CD4-positive, alpha-beta memory T cell (primary cell): ENCODE measurements at regions not wholly inside any gene's neighbourhood (a gene's known extent, or its start where the extent isn't known, plus 50 kb on each side); places are given as distances from the start of the nearest gene placed in this dataset.
"Not testable (repeated sequence)": the region's sequence is repeated elsewhere in the genome, so short reads cannot be mapped to it uniquely, and the experiment has no call there.

ENCODE experiments used
- CTCF ChIA-PET: fragments of 350-600 bp; sonication (Branson Sonifier 250); formaldehyde crosslinking; loops from one replicate; lab custom pipeline; 2021; ENCODE audit warnings: inconsistent platforms; ENCODE audit not compliant: partially characterized antibody; lab: Charles Lee
- POLR2A ChIA-PET: fragments of 350-600 bp; sonication (Branson Sonifier 250); formaldehyde crosslinking; loops from one replicate; lab custom pipeline; 2021; ENCODE audit not compliant: partially characterized antibody; lab: Charles Lee
- DNase-seq, 5 donors: peaks; one replicate each; pipeline versions ENCODE4 v3.0.0 to v3.0.0-alpha.2; 2020 to 2022; ENCODE audit warnings: mixed read lengths in 1 of 5
- H3K27ac ChIP-seq: one replicate; pipeline ENCODE4 v1.7.0; 2013; ENCODE audit warnings: low read depth, low read length
- H3K27me3 ChIP-seq: 2 replicates; pipeline ENCODE4 v1.7.0; 2013; ENCODE audit warnings: mild to moderate bottlenecking, low read length, moderate library complexity; ENCODE audit not compliant: insufficient read depth
- H3K36me3 ChIP-seq: 2 replicates; pipeline ENCODE4 v1.7.0; 2013; ENCODE audit warnings: mild to moderate bottlenecking, low read length, moderate library complexity; ENCODE audit not compliant: insufficient read depth
- H3K4me1 ChIP-seq: 2 replicates; pipeline ENCODE4 v1.7.0; 2013; ENCODE audit warnings: mild to moderate bottlenecking, low read length, moderate library complexity; ENCODE audit not compliant: insufficient read depth
- H3K4me3 ChIP-seq, 2 donors: one replicate each; pipeline ENCODE4 v1.7.0; 2013; ENCODE audit warnings: low read length in 2 of 2, mild to moderate bottlenecking in 1 of 2
- H3K9me3 ChIP-seq, 2 donors: one replicate each; pipeline ENCODE4 v1.7.0; 2013; ENCODE audit warnings: low read length in 2 of 2, control low read depth in 1 of 2; ENCODE audit not compliant: control insufficient read depth in 1 of 2
- H3K27ac Mint-ChIP-seq, 7 donors: one replicate each; pipeline ENCODE4 v1.8.0; 2020 to 2021; ENCODE audit warnings: mixed read lengths in 7 of 7, mild to moderate bottlenecking in 6 of 7, inconsistent platforms in 3 of 7, moderate library complexity in 3 of 7
- H3K27me3 Mint-ChIP-seq, 2 donors: one replicate each; pipeline ENCODE4 v1.8.0; 2020 to 2021; ENCODE audit warnings: mixed read lengths in 2 of 2
- H3K36me3 Mint-ChIP-seq, 2 donors: one replicate each; pipeline ENCODE4 v1.8.0; 2020 to 2021; ENCODE audit warnings: mixed read lengths in 2 of 2, inconsistent platforms in 1 of 2, mild to moderate bottlenecking in 1 of 2
- H3K4me1 Mint-ChIP-seq, 4 donors: one replicate each; pipeline ENCODE4 v1.8.0; 2020 to 2021; ENCODE audit warnings: mixed read lengths in 4 of 4, mild to moderate bottlenecking in 1 of 4
- H3K4me3 Mint-ChIP-seq, 8 donors: one replicate each; pipeline ENCODE4 v1.8.0; 2020 to 2021; ENCODE audit warnings: mixed read lengths in 8 of 8, mild to moderate bottlenecking in 7 of 8, moderate library complexity in 6 of 8, inconsistent platforms in 3 of 8
- H3K9me3 Mint-ChIP-seq, 8 donors: one replicate each; pipeline ENCODE4 v1.8.0; 2020 to 2021; ENCODE audit warnings: mixed read lengths in 8 of 8, mild to moderate bottlenecking in 5 of 8, inconsistent platforms in 3 of 8, moderate library complexity in 1 of 8
- intact Hi-C: fragments of 100-400 bp; cut with micrococcal nuclease; formaldehyde crosslinking; loops from one replicate; pipeline ENCODE4 v1.15.1; 2023

GRCh38 chr22:12613199-12613598, 2914.8 kb upstream of the OR11H1 start:
- Mint-ChIP-seq H3K4me3 (no peak overlapping the region), H3K9me3 (peaks cover 0 to 53% (median 41%) of the 10 kb centered on the region in 8 donors), H3K36me3 (no peaks in the 10 kb centered on the region), H3K27ac (no peak overlapping the region), H3K4me1 (no peaks in the 10 kb centered on the region), H3K27me3 (no peaks in the 10 kb centered on the region)
- no peaks in the 10 kb centered on the region for H3K4me1 ChIP-seq
- H3K4me3 ChIP-seq = no peak overlapping the region
- POLR2A ChIA-PET = no interaction called here
- no peaks in the 10 kb centered on the region for H3K36me3 ChIP-seq
- CTCF ChIA-PET = no interaction called here
- no peaks in the 10 kb centered on the region for H3K27me3 ChIP-seq
- H3K9me3 ChIP-seq = no peaks in the 10 kb centered on the region
- intact Hi-C loops = no loop called here
- DNase-seq = no peak
- no peak overlapping the region for H3K27ac ChIP-seq

- H3K27me3 Mint-ChIP-seq, DNase-seq, H3K36me3 Mint-ChIP-seq, POLR2A ChIA-PET, H3K27ac Mint-ChIP-seq, H3K36me3 ChIP-seq, intact Hi-C loops, H3K27ac ChIP-seq, H3K9me3 ChIP-seq, H3K4me3 ChIP-seq, CTCF ChIA-PET, H3K27me3 ChIP-seq, H3K4me1 Mint-ChIP-seq, H3K4me3 Mint-ChIP-seq, H3K4me1 ChIP-seq: not testable (repeated sequence)
- H3K9me3 Mint-ChIP-seq = peaks cover under 1 to 55% (median 39%) of the 10 kb centered on the region in 8 donors
These were observed 2914.1 kb upstream of the OR11H1 start for GRCh38 chr22:12613907-12614306.

- H3K36me3 ChIP-seq, H3K27ac ChIP-seq, H3K4me1 Mint-ChIP-seq, POLR2A ChIA-PET, H3K36me3 Mint-ChIP-seq, H3K4me1 ChIP-seq, H3K27me3 ChIP-seq, DNase-seq, CTCF ChIA-PET, intact Hi-C loops, H3K9me3 ChIP-seq, H3K4me3 Mint-ChIP-seq, H3K27me3 Mint-ChIP-seq, H3K27ac Mint-ChIP-seq, H3K4me3 ChIP-seq: not testable (repeated sequence)
- H3K9me3 Mint-ChIP-seq = peaks cover 4 to 49% (median 34%) of the 10 kb centered on the region in 8 donors
These were observed 2901.1 kb upstream of the OR11H1 start for GRCh38 chr22:12626894-12627293.

- H3K4me3 Mint-ChIP-seq, POLR2A ChIA-PET, intact Hi-C loops, H3K27me3 ChIP-seq, H3K4me1 ChIP-seq, H3K27ac ChIP-seq, H3K4me1 Mint-ChIP-seq, CTCF ChIA-PET, DNase-seq, H3K36me3 ChIP-seq, H3K27me3 Mint-ChIP-seq, H3K36me3 Mint-ChIP-seq, H3K9me3 ChIP-seq, H3K4me3 ChIP-seq, H3K27ac Mint-ChIP-seq: not testable (repeated sequence)
- peaks cover 6 to 57% (median 39%) of the 10 kb centered on the region in 8 donors for H3K9me3 Mint-ChIP-seq
These were observed 2898.2 kb upstream of the OR11H1 start for GRCh38 chr22:12629815-12630214.

GRCh38 chr22:12630965-12631364, 2897.0 kb upstream of the OR11H1 start:
- H3K9me3 ChIP-seq, H3K4me1 ChIP-seq, H3K4me1 Mint-ChIP-seq, H3K27ac Mint-ChIP-seq, H3K36me3 ChIP-seq, H3K4me3 ChIP-seq, DNase-seq, CTCF ChIA-PET, H3K27me3 Mint-ChIP-seq, H3K36me3 Mint-ChIP-seq, H3K27me3 ChIP-seq, POLR2A ChIA-PET, intact Hi-C loops, H3K4me3 Mint-ChIP-seq, H3K27ac ChIP-seq: not testable (repeated sequence)
- peaks cover 8 to 67% (median 47%) of the 10 kb centered on the region in 8 donors for H3K9me3 Mint-ChIP-seq

GRCh38 chr22:12637566-12638166, 2890.3 kb upstream of the OR11H1 start:
- intact Hi-C loops, H3K36me3 Mint-ChIP-seq, POLR2A ChIA-PET, CTCF ChIA-PET, DNase-seq, H3K9me3 ChIP-seq, H3K27me3 Mint-ChIP-seq, H3K4me3 Mint-ChIP-seq, H3K4me3 ChIP-seq, H3K36me3 ChIP-seq, H3K4me1 ChIP-seq, H3K4me1 Mint-ChIP-seq, H3K27ac Mint-ChIP-seq, H3K27ac ChIP-seq, H3K27me3 ChIP-seq: not testable (repeated sequence)
- H3K9me3 Mint-ChIP-seq = peaks cover 4 to 62% (median 38%) of the 10 kb centered on the region in 8 donors

GRCh38 chr22:12638319-12638718, 2889.7 kb upstream of the OR11H1 start:
- H3K4me1 Mint-ChIP-seq, DNase-seq, CTCF ChIA-PET, H3K27me3 Mint-ChIP-seq, H3K4me3 Mint-ChIP-seq, POLR2A ChIA-PET, H3K4me3 ChIP-seq, H3K27ac ChIP-seq, H3K27me3 ChIP-seq, H3K4me1 ChIP-seq, H3K9me3 ChIP-seq, H3K36me3 Mint-ChIP-seq, intact Hi-C loops, H3K27ac Mint-ChIP-seq, H3K36me3 ChIP-seq: not testable (repeated sequence)
- H3K9me3 Mint-ChIP-seq = peaks cover 4 to 59% (median 37%) of the 10 kb centered on the region in 8 donors
